Endothelial cell of umbilical vein (primary cell): ENCODE measurements at regions not wholly inside any gene's neighbourhood (a gene's known extent, or its start where the extent isn't known, plus 50 kb on each side); places are given as distances from the start of the nearest gene placed in this dataset.
"Not testable (repeated sequence)": the region's sequence is repeated elsewhere in the genome, so short reads cannot be mapped to it uniquely, and the experiment has no call there.

ENCODE experiments used
- BruUV-seq: library from RNA; stranded (reverse); fragments of 400-500 nt; replicated peaks from 2 replicates; lab custom pipeline; 2021; lab: Mats Ljungman, UMichigan
- CTCF ChIA-PET: fragments of 300-600, 350-600 bp; sonication (Branson Sonifier 250); formaldehyde crosslinking; loops from one replicate; lab custom pipeline; 2021; ENCODE audit warnings: antibody characterized with exemption, inconsistent platforms; lab: Charles Lee
- POLR2A ChIA-PET: fragments of 300-600, 350-600 bp; sonication (Branson Sonifier 250); formaldehyde crosslinking; loops from one replicate; lab custom pipeline; 2021; ENCODE audit warnings: antibody characterized with exemption, inconsistent platforms; lab: Charles Lee
- DNase-seq: peaks from one replicate; pipeline ENCODE4 v3.0.0-alpha.2; 2011; ENCODE audit warnings: low read depth, low spot score
- FAIRE-seq: peaks from 2 replicates; lab custom pipeline; 2011; peaks lifted over from hg19 to GRCh38; lab: Jason Lieb, UNC
- H2AFZ ChIP-seq: 2 replicates; pipeline ENCODE4 v1.6.0; 2012; ENCODE audit warnings: low read depth, low read length, control low read depth, inconsistent platforms
- H3K27ac ChIP-seq: 2 replicates; pipeline ENCODE4 v1.5.1; 2011; ENCODE audit warnings: low read depth, mild to moderate bottlenecking, control low read depth, low read length, moderate library complexity; ENCODE audit not compliant: insufficient read depth
- H3K27me3 ChIP-seq, 2 experiments: 2 replicates each; pipeline versions ENCODE4 v1.6.0 to v1.6.1; 2011; ENCODE audit warnings: low read length in 2 of 2, mixed read lengths in 1 of 2; ENCODE audit not compliant: control insufficient read depth in 2 of 2, insufficient read depth in 2 of 2
- H3K36me3 ChIP-seq, 2 experiments: 2 replicates in 1 of 2; 3 replicates in 1 of 2; pipeline ENCODE4 v1.5.1; 2011; ENCODE audit warnings: low read length in 2 of 2, mild to moderate bottlenecking in 1 of 2, moderate library complexity in 1 of 2; ENCODE audit not compliant: control insufficient read depth in 2 of 2, insufficient read depth in 2 of 2; ENCODE audit errors: extremely low read depth in 1 of 2
- H3K4me1 ChIP-seq: 3 replicates; pipeline ENCODE4 v1.5.1; 2011; ENCODE audit warnings: mild to moderate bottlenecking, low read length; ENCODE audit not compliant: control insufficient read depth, insufficient read depth; ENCODE audit errors: extremely low read depth
- H3K4me2 ChIP-seq: 2 replicates; pipeline ENCODE4 v1.6.1; 2011; ENCODE audit warnings: low read length, control low read depth, mixed read lengths; ENCODE audit not compliant: insufficient read depth
- H3K4me3 ChIP-seq, 3 experiments: fragments of 200-600 bp in 1 of 3; sonication (generic), shearing (Covaris generic) in 1 of 3; replicated peaks in 1 of 3; 2 replicates each; pipeline ENCODE4 v1.5.1; 2011 to 2016; ENCODE audit warnings: control low read depth in 3 of 3, low read length in 3 of 3, mild to moderate bottlenecking in 2 of 3, inconsistent platforms in 1 of 3, low read depth in 1 of 3, moderate library complexity in 1 of 3; ENCODE audit not compliant: insufficient read depth in 1 of 3
- H3K79me2 ChIP-seq: 2 replicates; pipeline ENCODE4 v1.6.0; 2012; ENCODE audit warnings: low read length, inconsistent platforms; ENCODE audit not compliant: control insufficient read depth, insufficient read depth
- H3K9ac ChIP-seq: replicated peaks from 2 replicates; pipeline ENCODE3; 2011; ENCODE audit warnings: low read length, control low read depth; ENCODE audit not compliant: insufficient read depth; ENCODE audit errors: extremely low read depth
- H3K9me1 ChIP-seq: replicated peaks from 3 replicates; pipeline ENCODE4 v1.6.0; 2011; ENCODE audit warnings: mild to moderate bottlenecking, low read length; ENCODE audit not compliant: control insufficient read depth, insufficient read depth; ENCODE audit errors: extremely low read depth
- H3K9me3 ChIP-seq: replicated peaks from 2 replicates; pipeline ENCODE4 v1.5.1; 2012; ENCODE audit warnings: low read length, inconsistent platforms; ENCODE audit not compliant: control insufficient read depth, insufficient read depth
- H4K20me1 ChIP-seq: replicated peaks from 2 replicates; pipeline ENCODE3; 2011; ENCODE audit warnings: mild to moderate bottlenecking, low read length; ENCODE audit not compliant: control insufficient read depth, insufficient read depth; ENCODE audit errors: extremely low read depth
- EZH2 ChIP-seq: IDR thresholded peaks from 2 replicates; pipeline ENCODE4 v1.6.1; 2012; ENCODE audit warnings: borderline replicate concordance, low read depth, mild to moderate bottlenecking, moderate library complexity, low read length, inconsistent platforms; ENCODE audit not compliant: severe bottlenecking
- FOS ChIP-seq: IDR thresholded peaks from 2 replicates; pipeline ENCODE4 v1.6.1; 2011; ENCODE audit warnings: mild to moderate bottlenecking, low read length, moderate library complexity, borderline replicate concordance; ENCODE audit not compliant: insufficient read depth
- GATA2 ChIP-seq: IDR thresholded peaks from 2 replicates; pipeline ENCODE4 v1.7.0; 2011; ENCODE audit warnings: low read depth, mild to moderate bottlenecking, moderate library complexity, mixed read lengths, low read length; ENCODE audit not compliant: insufficient read length, insufficient read depth
- JUN ChIP-seq: IDR thresholded peaks from 2 replicates; pipeline ENCODE4 v1.6.1; 2011; ENCODE audit warnings: borderline replicate concordance, low read depth; ENCODE audit not compliant: insufficient read length, insufficient read depth
- MYC ChIP-seq: IDR thresholded peaks from one replicate; pipeline ENCODE4 v1.6.1; 2011; ENCODE audit warnings: mild to moderate bottlenecking, low read depth, low read length
- POLR2A ChIP-seq: IDR thresholded peaks from 2 replicates; pipeline ENCODE4 v1.6.1; 2012; ENCODE audit warnings: low read depth, mild to moderate bottlenecking, control low read depth, low read length
- POLR2AphosphoS5 ChIP-seq: IDR thresholded peaks from 2 replicates; pipeline ENCODE4 v1.6.1; 2012; ENCODE audit warnings: low read depth, mild to moderate bottlenecking, control low read depth, low read length, moderate library complexity; ENCODE audit not compliant: insufficient read depth
- dilution Hi-C: fragments of 300-500 bp; cut with MboI; formaldehyde crosslinking; loops from one replicate; pipeline ENCODE4 v1.15.0; 2019; ENCODE audit warnings: low sequenced_read_pairs; ENCODE audit not compliant: extremely low pct_ligation_motif_present
- intact Hi-C: fragments of 100-400 bp; cut with micrococcal nuclease; formaldehyde crosslinking; loops from one replicate; pipeline ENCODE4 v1.10.0; 2022
- TF ChIP-seq, protein P1 (sequence below), 2 donors: IDR thresholded peaks; 1 replicate in 1 of 2; 2 replicates in 1 of 2; pipeline ENCODE4 v1.5.1; 2011; ENCODE audit warnings: low read length in 2 of 2, mild to moderate bottlenecking in 2 of 2, moderate library complexity in 2 of 2, control low read depth in 1 of 2, inconsistent platforms in 1 of 2, low read depth in 1 of 2; ENCODE audit not compliant: insufficient read depth in 1 of 2; ENCODE audit errors: extremely low read depth in 1 of 2
- TF ChIP-seq, protein P2 (sequence below): IDR thresholded peaks from 2 replicates; pipeline ENCODE4 v1.6.1; 2011; ENCODE audit not compliant: insufficient read depth, insufficient read length

DNA sequence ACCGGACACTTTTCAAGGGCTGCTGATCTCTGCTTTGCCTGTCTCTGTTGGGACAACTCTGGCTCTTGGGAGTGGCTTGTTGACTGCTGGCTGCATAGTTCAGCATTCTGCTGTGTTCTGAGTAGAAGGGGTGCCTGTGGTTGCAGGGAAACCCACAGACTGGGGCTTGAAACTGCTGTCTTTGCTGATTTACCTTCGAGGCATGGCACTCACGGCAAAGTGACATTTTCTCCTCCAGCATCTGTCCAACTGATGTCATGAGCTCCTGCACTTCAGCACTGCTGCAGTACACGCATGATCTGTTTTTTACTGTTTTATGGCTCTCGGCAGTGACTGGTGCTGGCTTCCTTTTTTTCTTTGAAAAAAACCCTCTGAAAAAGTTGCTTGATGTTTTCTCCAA, 69.2 kb downstream of the SPATA31D1 start:
- H2AFZ ChIP-seq = no peak overlapping the region
- TF ChIP-seq POLR2AphosphoS5 = no peak
- no peak for TF ChIP-seq POLR2A
- TF ChIP-seq EZH2 = no peak
- TF ChIP-seq, protein P1, sequence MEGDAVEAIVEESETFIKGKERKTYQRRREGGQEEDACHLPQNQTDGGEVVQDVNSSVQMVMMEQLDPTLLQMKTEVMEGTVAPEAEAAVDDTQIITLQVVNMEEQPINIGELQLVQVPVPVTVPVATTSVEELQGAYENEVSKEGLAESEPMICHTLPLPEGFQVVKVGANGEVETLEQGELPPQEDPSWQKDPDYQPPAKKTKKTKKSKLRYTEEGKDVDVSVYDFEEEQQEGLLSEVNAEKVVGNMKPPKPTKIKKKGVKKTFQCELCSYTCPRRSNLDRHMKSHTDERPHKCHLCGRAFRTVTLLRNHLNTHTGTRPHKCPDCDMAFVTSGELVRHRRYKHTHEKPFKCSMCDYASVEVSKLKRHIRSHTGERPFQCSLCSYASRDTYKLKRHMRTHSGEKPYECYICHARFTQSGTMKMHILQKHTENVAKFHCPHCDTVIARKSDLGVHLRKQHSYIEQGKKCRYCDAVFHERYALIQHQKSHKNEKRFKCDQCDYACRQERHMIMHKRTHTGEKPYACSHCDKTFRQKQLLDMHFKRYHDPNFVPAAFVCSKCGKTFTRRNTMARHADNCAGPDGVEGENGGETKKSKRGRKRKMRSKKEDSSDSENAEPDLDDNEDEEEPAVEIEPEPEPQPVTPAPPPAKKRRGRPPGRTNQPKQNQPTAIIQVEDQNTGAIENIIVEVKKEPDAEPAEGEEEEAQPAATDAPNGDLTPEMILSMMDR (IDR thresholded peaks at IDR 0.05; ENCODE audit: extremely low read depth in 1 of 2, insufficient read depth in 1 of 2, low read depth in 1 of 2, low read length in 2 of 2) = no peak
- TF ChIP-seq MYC = no peak
- TF ChIP-seq FOS = no peak
- TF ChIP-seq GATA2 = no peak
- TF ChIP-seq, protein P2, sequence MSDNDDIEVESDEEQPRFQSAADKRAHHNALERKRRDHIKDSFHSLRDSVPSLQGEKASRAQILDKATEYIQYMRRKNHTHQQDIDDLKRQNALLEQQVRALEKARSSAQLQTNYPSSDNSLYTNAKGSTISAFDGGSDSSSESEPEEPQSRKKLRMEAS = no peak
- TF ChIP-seq JUN = no peak
- FAIRE-seq = no peak
- no peaks in the 10 kb centered on the region for H3K9me1 ChIP-seq
- DNase-seq = no peak
- H4K20me1 ChIP-seq = no peaks in the 10 kb centered on the region
- dilution Hi-C loops = no loop called here
- H3K36me3 ChIP-seq = no peaks in the 10 kb centered on the region
- H3K4me3 ChIP-seq = no peak overlapping the region
- CTCF ChIA-PET = no interaction called here
- no peaks in the 10 kb centered on the region for H3K79me2 ChIP-seq
- no peaks in the 10 kb centered on the region for H3K4me1 ChIP-seq
- H3K9ac ChIP-seq = no peak overlapping the region
- no peaks in the 10 kb centered on the region for H3K27me3 ChIP-seq
- BruUV-seq = no TSS peak
- H3K4me2 ChIP-seq = no peak overlapping the region
- H3K9me3 ChIP-seq = no peaks in the 10 kb centered on the region
- POLR2A ChIA-PET = no interaction called here
- intact Hi-C loops = no loop called here
- no peak overlapping the region for H3K27ac ChIP-seq

DNA sequence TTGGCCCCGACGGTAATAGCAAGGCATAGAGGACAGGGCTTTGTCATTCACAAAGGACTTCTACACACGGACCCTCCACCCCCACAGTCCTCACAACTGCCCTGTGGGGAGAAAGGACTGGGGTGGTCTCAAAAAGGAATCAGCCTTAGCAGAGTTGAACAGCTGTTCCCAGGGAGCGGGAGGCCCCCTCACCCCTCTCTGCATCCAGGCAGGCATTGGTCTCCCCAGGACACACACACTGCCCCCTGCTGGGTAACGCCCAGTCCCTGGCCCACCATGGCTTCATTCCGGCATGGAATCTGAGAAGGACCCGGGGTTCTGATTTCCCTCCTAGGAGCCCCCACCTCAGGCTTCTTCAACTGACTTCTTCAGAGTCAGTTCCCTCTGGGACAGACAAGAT, 73.2 kb downstream of the SPATA31D1 start:
- BruUV-seq, dilution Hi-C loops, CTCF ChIA-PET, DNase-seq, H3K4me1 ChIP-seq, H3K27me3 ChIP-seq, intact Hi-C loops, H3K9me3 ChIP-seq, H3K36me3 ChIP-seq, H3K4me3 ChIP-seq, H3K9me1 ChIP-seq, H3K9ac ChIP-seq, H3K4me2 ChIP-seq, H3K79me2 ChIP-seq, H3K27ac ChIP-seq, POLR2A ChIA-PET, H4K20me1 ChIP-seq, FAIRE-seq, H2AFZ ChIP-seq: not testable (repeated sequence)
